Tibial nerve (tissue), 4 donors: ENCODE measurements at regions not wholly inside any gene's neighbourhood (a gene's known extent, or its start where the extent isn't known, plus 50 kb on each side); places are given as distances from the start of the nearest gene placed in this dataset.

Experiments used
- DNase-seq, 2 donors: peaks; one replicate each; pipeline ENCODE4 v3.0.0-alpha.2; 2019; ENCODE audit warnings: low spot score in 2 of 2
- H3K27ac ChIP-seq, 4 donors: fragments of 200-600 bp; sonication (generic) in 3 of 4; one replicate each; pipeline ENCODE4 v1.5.1; 2017 to 2019; ENCODE audit warnings: mild to moderate bottlenecking in 1 of 4
- H3K27me3 ChIP-seq, 2 donors: fragments of 200-600 bp; sonication (generic) in 1 of 2; one replicate each; pipeline versions ENCODE4 v1.5.1 to v1.6.0; 2017 to 2019
- H3K36me3 ChIP-seq, 3 donors: fragments of 200-600 bp; sonication (generic); one replicate each; pipeline ENCODE4 v1.5.1; 2018 to 2019
- H3K4me1 ChIP-seq, 4 donors: fragments of 200-600 bp; sonication (generic) in 3 of 4; one replicate each; pipeline ENCODE4 v1.5.1; 2017 to 2019
- H3K4me3 ChIP-seq, 4 donors: fragments of 200-600 bp; sonication (generic) in 3 of 4; one replicate each; pipeline ENCODE4 v1.5.1; 2017 to 2019; ENCODE audit warnings: mild to moderate bottlenecking in 1 of 4, moderate library complexity in 1 of 4
- H3K9me3 ChIP-seq, 4 donors: fragments of 200-600 bp; sonication (generic) in 3 of 4; one replicate each; pipeline ENCODE4 v1.5.1; 2017 to 2019
- EP300 ChIP-seq, 2 donors: sonication (generic); formaldehyde crosslinking; IDR thresholded peaks; one replicate each; pipeline ENCODE4 v1.6.1; 2017; ENCODE audit warnings: antibody characterized with exemption in 2 of 2, mild to moderate bottlenecking in 1 of 2
- POLR2A ChIP-seq, 2 donors: fragments of 450-650 bp; IDR thresholded peaks; one replicate each; pipeline ENCODE4 v1.6.1; 2017; ENCODE audit warnings: antibody characterized with exemption in 2 of 2, mild to moderate bottlenecking in 2 of 2, moderate library complexity in 2 of 2
- WGBS, 2 donors: methylation state at CpG; one replicate each; pipeline ENCODE4 v1.1.5; 2018; 5-methylcytosine and 5-hydroxymethylcytosine counted together
- TF ChIP-seq, protein P1 (sequence below), 5 experiments: fragments of 200-600 bp in 3 of 5; fragments of 450-650 bp in 2 of 5; sonication (generic) in 3 of 5; IDR thresholded peaks; one replicate each; pipeline ENCODE4 v1.5.1; 2016 to 2019; ENCODE audit warnings: antibody characterized with exemption in 5 of 5, mild to moderate bottlenecking in 3 of 5, moderate library complexity in 2 of 5

DNA sequence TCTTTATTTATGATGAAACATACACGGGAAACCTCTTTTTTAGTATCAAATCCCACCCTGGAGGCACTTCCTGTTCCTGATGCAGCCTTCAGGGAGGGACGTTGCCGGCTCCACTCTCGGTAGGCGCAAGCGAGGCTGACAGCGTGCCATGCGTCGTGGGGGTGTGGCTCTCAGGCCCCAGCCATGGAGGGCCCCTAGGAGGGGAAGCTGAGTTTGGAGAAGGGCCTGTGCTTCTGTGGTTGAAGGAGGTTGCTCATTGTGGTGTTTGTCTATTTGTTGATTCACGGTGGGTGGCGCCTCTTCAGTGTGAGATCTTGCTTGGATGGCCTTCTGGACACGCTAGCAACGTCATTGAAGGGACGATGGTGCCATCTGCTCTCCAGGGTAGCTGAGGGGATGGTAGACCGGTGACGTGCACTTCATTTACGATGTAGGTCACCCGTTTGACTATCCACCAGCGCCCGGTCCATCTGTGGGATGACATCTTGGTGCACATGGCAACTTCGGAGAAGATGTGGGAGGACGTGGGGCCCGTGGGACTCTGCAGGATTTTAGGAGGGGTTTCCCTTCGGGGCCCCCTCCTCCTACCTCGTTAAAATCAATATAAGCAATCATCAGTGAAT lies 126.3 kb upstream of the RTL1 start:
- Histone ChIP-seq H3K4me3 (no peak overlapping the region), H3K27ac (no peak overlapping the region), H3K9me3 (no peaks in the 10 kb centered on the region), H3K27me3 (no peaks in the 10 kb centered on the region), H3K4me1 (no peaks in the 10 kb centered on the region), H3K36me3 (peaks cover 0 to 9% (median 0%) of the 10 kb centered on the region in 3 donors)
- WGBS, 2 donors: 84 to 85% methylated on average over 20 to 25 of the region's 25 CpGs
- TF ChIP-seq, protein P1, sequence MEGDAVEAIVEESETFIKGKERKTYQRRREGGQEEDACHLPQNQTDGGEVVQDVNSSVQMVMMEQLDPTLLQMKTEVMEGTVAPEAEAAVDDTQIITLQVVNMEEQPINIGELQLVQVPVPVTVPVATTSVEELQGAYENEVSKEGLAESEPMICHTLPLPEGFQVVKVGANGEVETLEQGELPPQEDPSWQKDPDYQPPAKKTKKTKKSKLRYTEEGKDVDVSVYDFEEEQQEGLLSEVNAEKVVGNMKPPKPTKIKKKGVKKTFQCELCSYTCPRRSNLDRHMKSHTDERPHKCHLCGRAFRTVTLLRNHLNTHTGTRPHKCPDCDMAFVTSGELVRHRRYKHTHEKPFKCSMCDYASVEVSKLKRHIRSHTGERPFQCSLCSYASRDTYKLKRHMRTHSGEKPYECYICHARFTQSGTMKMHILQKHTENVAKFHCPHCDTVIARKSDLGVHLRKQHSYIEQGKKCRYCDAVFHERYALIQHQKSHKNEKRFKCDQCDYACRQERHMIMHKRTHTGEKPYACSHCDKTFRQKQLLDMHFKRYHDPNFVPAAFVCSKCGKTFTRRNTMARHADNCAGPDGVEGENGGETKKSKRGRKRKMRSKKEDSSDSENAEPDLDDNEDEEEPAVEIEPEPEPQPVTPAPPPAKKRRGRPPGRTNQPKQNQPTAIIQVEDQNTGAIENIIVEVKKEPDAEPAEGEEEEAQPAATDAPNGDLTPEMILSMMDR (IDR thresholded peaks at IDR 0.05): no peak
- TF ChIP-seq POLR2A (IDR thresholded peaks at IDR 0.05): no peak
- TF ChIP-seq EP300 (IDR thresholded peaks at IDR 0.05): no peak
- no peak for DNase-seq

DNA sequence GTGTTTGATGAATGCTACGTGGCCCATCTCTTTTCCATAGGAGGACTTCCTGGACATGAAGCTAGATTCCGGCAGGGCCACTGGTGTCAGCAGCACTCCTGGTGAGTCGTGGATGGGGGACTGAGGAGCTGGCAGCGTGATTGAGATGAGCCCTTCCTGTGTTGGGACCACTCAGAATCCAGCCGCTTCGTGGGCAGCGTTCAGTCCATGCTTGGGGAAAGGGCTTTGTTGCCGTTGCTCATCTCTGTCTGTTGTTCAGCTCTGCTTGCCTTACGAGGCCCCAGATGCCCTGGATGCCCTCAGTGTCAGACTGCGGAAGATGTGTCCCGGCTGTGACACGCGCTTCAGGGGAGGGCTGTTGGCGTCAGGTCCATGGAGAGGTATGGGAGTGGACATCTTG lies 127.1 kb upstream of the RTL1 start:
- WGBS, 2 donors: 93 to 97% methylated on average over 12 to 14 of the region's 14 CpGs
- Histone ChIP-seq H3K4me1 (no peaks in the 10 kb centered on the region), H3K27ac (no peak overlapping the region), H3K27me3 (no peaks in the 10 kb centered on the region), H3K36me3 (peaks cover 0 to 9% (median 0%) of the 10 kb centered on the region in 3 donors), H3K9me3 (no peaks in the 10 kb centered on the region), H3K4me3 (no peak overlapping the region)
- TF ChIP-seq POLR2A (IDR thresholded peaks at IDR 0.05) (no peak), EP300 (IDR thresholded peaks at IDR 0.05) (no peak)
- TF ChIP-seq, protein P1 (IDR thresholded peaks at IDR 0.05): no peak
- no peak for DNase-seq

DNA sequence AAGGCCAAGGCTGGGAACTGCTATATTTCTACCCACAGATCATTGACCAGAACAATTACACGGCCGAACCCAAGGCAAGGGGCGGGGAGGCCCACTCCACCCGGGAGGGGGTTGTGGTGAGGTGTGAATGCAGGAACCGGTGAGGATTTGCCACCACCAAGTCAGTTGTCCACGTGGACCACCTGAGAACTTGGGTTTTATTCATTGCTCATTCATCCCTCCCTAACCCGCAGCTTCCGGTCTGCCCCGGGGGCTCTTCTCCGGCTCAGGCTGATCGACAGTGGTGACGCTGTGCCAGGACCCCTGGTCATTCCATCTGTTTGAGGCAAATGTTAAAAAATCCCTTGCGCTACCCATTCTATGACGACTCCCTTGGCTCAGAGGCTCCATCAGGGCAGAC lies 127.7 kb upstream of the RTL1 start:
- TF ChIP-seq EP300 (IDR thresholded peaks at IDR 0.05): no peak
- H3K27me3 ChIP-seq: no peaks in the 10 kb centered on the region
- peaks cover 0 to 9% (median 0%) of the 10 kb centered on the region in 3 donors for H3K36me3 ChIP-seq
- no peaks in the 10 kb centered on the region for H3K9me3 ChIP-seq
- H3K27ac ChIP-seq: no peak overlapping the region
- WGBS, 2 donors: 90 to 92% methylated on average over 14 of the region's 14 CpGs
- H3K4me3 ChIP-seq: no peak overlapping the region
- DNase-seq: no peak
- H3K4me1 ChIP-seq: no peaks in the 10 kb centered on the region

DNA sequence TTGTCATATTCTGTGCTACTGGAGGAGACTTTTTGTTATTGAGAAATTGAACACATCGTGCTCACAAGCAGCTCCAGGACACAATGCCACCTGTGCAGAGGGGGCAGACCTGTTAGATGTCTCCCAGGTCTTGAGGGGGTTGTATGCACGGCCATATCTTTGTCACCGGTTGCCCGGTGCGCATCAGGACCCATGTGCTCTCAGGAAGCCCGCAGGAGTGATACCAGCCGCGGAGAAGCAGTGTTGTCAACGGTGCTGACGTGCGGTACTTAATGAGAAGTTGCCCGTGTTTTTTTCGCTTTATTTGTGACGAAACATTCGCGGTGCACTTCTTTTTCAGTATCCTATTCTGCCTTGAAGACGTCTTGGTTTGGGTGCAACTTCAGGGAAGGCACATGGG lies 128.2 kb upstream of the RTL1 start:
- H3K4me3 ChIP-seq: no peak overlapping the region
- H3K27me3 ChIP-seq: no peaks in the 10 kb centered on the region
- H3K36me3 ChIP-seq: peaks cover 0 to 9% (median 0%) of the 10 kb centered on the region in 3 donors
- H3K4me1 ChIP-seq: no peaks in the 10 kb centered on the region
- no peak overlapping the region for H3K27ac ChIP-seq
- 89 to 95% methylated on average over 17 of the region's 17 CpGs for WGBS, 2 donors
- no peaks in the 10 kb centered on the region for H3K9me3 ChIP-seq
- TF ChIP-seq POLR2A (IDR thresholded peaks at IDR 0.05) (no peak), EP300 (IDR thresholded peaks at IDR 0.05) (no peak)
- TF ChIP-seq, protein P1 (IDR thresholded peaks at IDR 0.05): no peak
- DNase-seq: no peak

DNA sequence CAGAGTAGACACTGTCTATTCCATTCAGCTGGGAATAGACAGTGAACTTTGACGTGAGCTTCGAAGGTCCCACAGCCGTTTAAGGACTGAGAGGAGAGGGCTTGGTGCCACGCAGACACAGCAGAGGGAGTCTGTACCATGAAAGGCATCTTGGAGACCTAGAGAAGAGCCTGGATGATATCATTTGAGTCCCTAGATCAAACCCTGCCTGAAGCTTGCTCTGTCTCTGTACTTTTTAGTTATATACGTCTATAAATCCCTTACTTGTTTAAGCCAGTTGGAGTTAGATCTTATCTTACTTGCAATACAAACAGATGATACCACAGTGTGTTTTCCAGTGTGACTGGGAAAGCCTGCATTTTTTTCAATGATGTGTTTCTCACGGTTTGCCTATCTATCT lies 128.9 kb upstream of the RTL1 start:
- H3K4me1 ChIP-seq: no peaks in the 10 kb centered on the region
- TF ChIP-seq EP300 (IDR thresholded peaks at IDR 0.05) (no peak), POLR2A (IDR thresholded peaks at IDR 0.05) (no peak)
- TF ChIP-seq, protein P1 (IDR thresholded peaks at IDR 0.05): no peak
- H3K9me3 ChIP-seq: no peaks in the 10 kb centered on the region
- no peak overlapping the region for H3K4me3 ChIP-seq
- WGBS, 2 donors: 87 to 92% methylated on average over 6 of the region's 6 CpGs
- DNase-seq: no peak
- H3K27ac ChIP-seq: no peak overlapping the region
- no peaks in the 10 kb centered on the region for H3K27me3 ChIP-seq
- peaks cover 0 to 13% (median 0%) of the 10 kb centered on the region in 3 donors for H3K36me3 ChIP-seq
